ENCODE measurements at regions not wholly inside any gene's neighbourhood (a gene's known extent, or its start where the extent isn't known, plus 50 kb on each side); places are given as distances from the start of the nearest gene placed in this dataset.

DNA sequence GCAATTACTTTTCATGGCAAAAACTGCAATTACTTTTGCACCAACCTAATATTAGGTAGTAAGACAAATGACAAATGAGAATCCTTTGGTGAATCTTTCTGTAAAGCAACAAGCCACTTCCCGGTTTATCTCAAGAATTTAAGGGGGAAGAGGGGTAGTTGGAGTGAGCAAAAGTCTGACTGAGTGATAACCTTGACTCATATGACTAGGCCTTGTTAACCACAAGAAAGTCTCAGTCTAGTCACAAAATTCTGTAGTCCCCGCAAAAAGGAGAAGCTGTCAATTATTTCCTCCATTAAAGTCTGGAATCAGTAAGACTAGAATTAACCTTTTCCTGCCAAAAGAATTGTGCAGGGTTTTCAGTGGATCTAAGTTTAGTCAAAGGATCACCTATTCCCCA lies 72.2 kb upstream of the GNAO1 start:
- Histone ChIP-seq H3K27ac (ENCODE audit: low read length) (no peak overlapping the region), H3K27me3 (ENCODE audit: control insufficient read depth, insufficient read depth, low read length) (peaks cover 2% of the 10 kb centered on the region), H3K9me3 (ENCODE audit: control insufficient read depth, insufficient read depth, low read depth, low read length) (no peaks in the 10 kb centered on the region), H3K4me1 (ENCODE audit: control insufficient read depth, insufficient read depth, low read length) (no peaks in the 10 kb centered on the region), H3K4me3 (ENCODE audit: low read depth in 2 of 2, low read length in 2 of 2) (no peak overlapping the region), H3K36me3 (ENCODE audit: control insufficient read depth, insufficient read depth, low read length) (no peaks in the 10 kb centered on the region)
- no TSS peak for BruUV-seq (replicated peaks)
- ChIA-PET POLR2A (no interaction called here), CTCF (no interaction called here)
- no peak for TF ChIP-seq REST (IDR thresholded peaks at IDR 0.05; ENCODE audit: insufficient read depth in 1 of 2, low read depth in 2 of 2, low read length in 1 of 2)
- TF ChIP-seq POLR2AphosphoS5 (IDR thresholded peaks at IDR 0.05; ENCODE audit: low read depth, low read length): no peak
- no peak for TF ChIP-seq CTCF (IDR thresholded peaks at IDR 0.05)
- no peak for TF ChIP-seq TCF7L2 (IDR thresholded peaks at IDR 0.05; ENCODE audit: low read depth, low read length)
- no peak for TF ChIP-seq SIN3A (IDR thresholded peaks at IDR 0.05; ENCODE audit: borderline replicate concordance, insufficient read depth, low read depth, low read length)
- in situ Hi-C loops (cut with HindIII; ENCODE audit: low pct_unique_long_range_greater_than_20kb, low sequenced_read_pairs) (no loop called here), intact Hi-C loops (cut with micrococcal nuclease; ENCODE audit: unreplicated experiment) (no loop called here)
- no peak for ATAC-seq
- DNase-seq (ENCODE audit: low read depth, low spot score): no peak

DNA sequence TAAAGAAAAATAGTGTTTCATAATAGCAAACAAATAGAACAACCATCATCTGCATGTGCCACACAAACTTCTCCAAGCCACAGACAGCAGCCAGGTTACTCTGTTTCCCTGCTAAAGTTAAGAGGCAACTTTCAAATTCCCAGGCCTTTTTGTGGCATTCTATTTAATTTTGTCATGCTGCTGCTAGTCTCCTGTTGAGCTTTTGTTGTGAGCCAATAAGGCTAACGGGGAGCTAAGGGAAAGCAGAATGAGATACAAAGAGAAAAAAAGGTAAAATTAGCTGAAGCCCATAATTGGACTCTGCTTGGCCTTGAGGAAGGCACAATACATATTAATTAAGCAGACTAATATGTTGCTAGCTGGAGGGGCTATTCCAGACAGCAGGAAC lies 74.7 kb upstream of the GNAO1 start:
- DNase-seq (ENCODE audit: low read depth, low spot score) (no peak), ATAC-seq (no peak)
- Histone ChIP-seq H3K4me1 (ENCODE audit: control insufficient read depth, insufficient read depth, low read length) (no peaks in the 10 kb centered on the region), H3K27ac (ENCODE audit: low read length) (no peak overlapping the region), H3K27me3 (ENCODE audit: control insufficient read depth, insufficient read depth, low read length) (no peaks in the 10 kb centered on the region), H3K36me3 (ENCODE audit: control insufficient read depth, insufficient read depth, low read length) (no peaks in the 10 kb centered on the region), H3K9me3 (ENCODE audit: control insufficient read depth, insufficient read depth, low read depth, low read length) (no peaks in the 10 kb centered on the region), H3K4me3 (ENCODE audit: low read depth in 2 of 2, low read length in 2 of 2) (no peak overlapping the region)
- BruUV-seq (replicated peaks): no TSS peak
- ChIA-PET CTCF (no interaction called here), POLR2A (no interaction called here)
- in situ Hi-C loops (cut with HindIII; ENCODE audit: low pct_unique_long_range_greater_than_20kb, low sequenced_read_pairs): no loop called here
- intact Hi-C loops (cut with micrococcal nuclease; ENCODE audit: unreplicated experiment): no loop called here
- TF ChIP-seq SIN3A (IDR thresholded peaks at IDR 0.05; ENCODE audit: borderline replicate concordance, insufficient read depth, low read depth, low read length): no peak

DNA sequence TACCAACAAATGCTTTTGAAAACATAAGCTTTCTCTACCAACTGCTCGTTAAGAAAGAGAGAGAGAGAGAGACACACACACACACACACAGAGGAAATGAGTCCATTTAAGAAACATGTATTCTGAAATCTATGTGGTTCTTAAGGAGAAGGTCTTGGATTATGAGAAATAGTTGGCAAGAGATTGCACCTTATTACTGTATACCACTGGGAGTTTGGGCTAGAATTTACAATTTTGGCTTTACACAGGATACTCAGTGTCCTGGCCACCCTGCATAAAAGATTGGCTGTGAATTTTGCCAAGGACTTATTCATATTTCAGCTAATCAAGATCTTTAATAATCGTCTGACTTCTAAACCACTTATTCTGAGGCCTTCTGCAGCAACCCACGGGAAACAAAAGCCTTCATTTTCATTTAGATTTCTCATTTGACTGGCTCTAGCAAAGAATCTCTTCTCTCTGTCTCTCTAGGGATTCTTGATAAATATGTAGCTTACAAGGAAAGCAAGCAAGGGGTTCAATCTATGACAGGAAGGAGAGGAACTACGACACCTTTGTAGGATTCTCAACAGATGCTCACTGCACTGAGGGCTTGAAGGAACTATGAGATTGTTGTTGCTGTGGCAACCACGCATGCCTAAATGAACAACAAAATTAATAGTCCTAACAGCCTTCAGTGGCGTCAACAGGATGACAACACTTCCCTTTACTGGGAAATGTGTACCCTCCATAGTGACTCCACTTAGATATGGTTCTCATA lies 75.3 kb upstream of the GNAO1 start:
- Histone ChIP-seq H3K4me1 (ENCODE audit: control insufficient read depth, insufficient read depth, low read length) (no peaks in the 10 kb centered on the region), H3K4me3 (ENCODE audit: low read depth in 2 of 2, low read length in 2 of 2) (no peak overlapping the region), H3K9me3 (ENCODE audit: control insufficient read depth, insufficient read depth, low read depth, low read length) (no peaks in the 10 kb centered on the region), H3K27ac (ENCODE audit: low read length) (no peak overlapping the region), H3K27me3 (ENCODE audit: control insufficient read depth, insufficient read depth, low read length) (no peaks in the 10 kb centered on the region), H3K36me3 (ENCODE audit: control insufficient read depth, insufficient read depth, low read length) (no peaks in the 10 kb centered on the region)
- in situ Hi-C loops (cut with HindIII; ENCODE audit: low pct_unique_long_range_greater_than_20kb, low sequenced_read_pairs) (no loop called here), intact Hi-C loops (cut with micrococcal nuclease; ENCODE audit: unreplicated experiment) (no loop called here)
- BruUV-seq (replicated peaks): no TSS peak
- ATAC-seq (no peak), DNase-seq (ENCODE audit: low read depth, low spot score) (no peak)
- CTCF ChIA-PET: interaction anchor here (0.8 kb wide), 1 partner anchor 241 kb away, joined by 3 read pairs; no protein-coding TSS in a partner anchor
- TF ChIP-seq POLR2AphosphoS5 (IDR thresholded peaks at IDR 0.05; ENCODE audit: low read depth, low read length): no peak
- no peak for TF ChIP-seq CTCF (IDR thresholded peaks at IDR 0.05)
- TF ChIP-seq REST (IDR thresholded peaks at IDR 0.05; ENCODE audit: insufficient read depth in 1 of 2, low read depth in 2 of 2, low read length in 1 of 2): no peak
- TF ChIP-seq SIN3A (IDR thresholded peaks at IDR 0.05; ENCODE audit: borderline replicate concordance, insufficient read depth, low read depth, low read length): no peak
- TF ChIP-seq TCF7L2 (IDR thresholded peaks at IDR 0.05; ENCODE audit: low read depth, low read length): no peak
- POLR2A ChIA-PET: no interaction called here
